ENCODE measurements at regions not wholly inside any gene's neighbourhood (a gene's known extent, or its start where the extent isn't known, plus 50 kb on each side); places are given as distances from the start of the nearest gene placed in this dataset.

DNA sequence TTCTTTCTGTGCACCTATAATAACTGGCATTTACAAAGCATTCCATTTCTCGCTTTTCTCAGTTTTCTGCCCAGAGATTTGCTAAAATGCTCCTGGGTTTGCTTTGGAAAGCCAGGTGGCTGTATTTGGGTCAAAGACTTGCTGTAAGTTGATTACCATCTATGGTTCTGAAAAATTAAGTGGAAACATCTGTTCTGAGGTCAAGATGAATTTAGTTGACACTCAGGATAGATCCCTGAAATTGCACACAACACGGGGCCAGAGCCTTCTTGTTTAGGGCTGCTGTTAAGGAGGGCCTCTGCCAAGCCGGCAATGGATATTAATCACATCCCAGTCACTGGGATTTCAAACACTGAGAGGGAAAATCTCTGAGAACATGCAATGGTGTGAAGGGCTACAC is 111.6 kb upstream of the GLI3 start:
- DNase-seq = no peak

DNA sequence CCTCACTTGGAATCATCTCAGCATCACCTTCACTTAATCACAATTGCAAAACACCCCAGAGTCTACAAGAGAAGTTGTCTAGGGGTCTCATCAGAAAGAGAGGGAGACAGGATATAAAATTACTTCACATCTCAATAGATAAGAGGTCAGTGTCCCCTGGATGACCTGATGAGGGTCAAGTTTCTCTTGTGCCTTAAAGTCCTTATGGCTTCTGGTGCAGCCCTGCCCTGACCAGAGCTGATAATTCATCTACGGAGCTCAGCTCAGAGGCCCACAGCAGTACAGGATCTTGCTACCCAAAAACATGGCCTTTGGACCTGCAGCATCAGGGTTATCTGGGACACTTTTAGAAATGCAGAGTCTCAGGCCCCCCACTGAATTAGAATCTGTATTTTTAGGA is 111.1 kb upstream of the GLI3 start:
- no peak for DNase-seq

DNA sequence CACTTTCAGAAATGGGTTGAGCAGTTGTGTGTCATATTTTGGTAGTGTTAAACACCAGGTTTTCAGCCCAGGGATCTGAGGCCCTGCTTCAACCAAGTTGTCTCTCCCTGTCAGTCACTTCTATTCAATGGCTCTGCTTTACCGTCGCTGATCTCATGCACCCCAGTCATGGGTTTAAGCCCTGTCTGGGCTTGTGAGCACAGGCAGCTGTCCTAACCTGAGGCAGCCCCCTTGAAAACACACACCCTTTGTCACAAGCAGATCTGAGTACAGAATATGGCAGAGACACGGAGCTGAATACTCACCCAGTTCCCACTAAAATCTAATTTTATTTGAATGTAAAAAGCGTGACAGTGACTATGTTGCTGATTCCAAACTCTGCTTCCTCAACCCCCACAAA is 110.6 kb upstream of the GLI3 start:
- DNase-seq = no peak

DNA sequence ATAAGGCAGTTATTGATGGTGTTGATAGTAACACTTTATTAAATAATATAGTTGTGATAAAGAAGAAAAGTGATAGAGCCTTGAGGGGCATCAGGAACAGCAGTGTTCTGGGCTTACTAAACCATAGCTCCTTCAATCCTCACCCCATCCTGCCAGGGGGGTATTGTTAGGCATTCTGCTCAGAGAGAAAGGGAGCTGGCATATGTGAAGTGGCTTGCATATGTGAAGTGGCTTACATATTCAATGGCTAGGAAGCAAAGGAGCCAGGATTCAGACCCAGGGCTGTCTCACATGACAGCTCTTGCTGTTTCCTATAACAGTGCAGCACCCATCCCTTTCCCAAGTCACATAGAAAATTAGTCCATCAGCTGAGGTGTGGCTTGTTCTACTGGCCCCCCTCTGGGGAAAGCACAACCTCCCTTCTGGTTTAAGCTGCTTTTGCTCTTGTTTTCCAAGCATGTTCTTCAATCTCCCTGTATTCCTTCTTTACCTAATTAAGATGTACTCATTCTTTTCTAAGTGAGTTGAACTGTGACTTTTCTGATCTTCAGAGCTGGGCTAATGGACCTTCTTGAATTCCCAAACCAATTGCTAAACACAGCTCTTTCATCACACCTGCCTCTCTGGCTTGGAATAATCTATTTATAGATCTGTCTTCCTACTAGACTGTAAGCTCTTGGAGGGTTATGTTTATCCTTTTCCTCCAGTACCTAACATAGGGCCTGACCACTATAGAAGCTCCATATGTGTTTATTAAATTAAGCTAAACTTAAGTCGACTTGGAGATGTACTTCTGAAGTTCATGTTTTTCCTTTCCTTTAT is 108.7 kb upstream of the GLI3 start:
- DNase-seq = no peak

DNA sequence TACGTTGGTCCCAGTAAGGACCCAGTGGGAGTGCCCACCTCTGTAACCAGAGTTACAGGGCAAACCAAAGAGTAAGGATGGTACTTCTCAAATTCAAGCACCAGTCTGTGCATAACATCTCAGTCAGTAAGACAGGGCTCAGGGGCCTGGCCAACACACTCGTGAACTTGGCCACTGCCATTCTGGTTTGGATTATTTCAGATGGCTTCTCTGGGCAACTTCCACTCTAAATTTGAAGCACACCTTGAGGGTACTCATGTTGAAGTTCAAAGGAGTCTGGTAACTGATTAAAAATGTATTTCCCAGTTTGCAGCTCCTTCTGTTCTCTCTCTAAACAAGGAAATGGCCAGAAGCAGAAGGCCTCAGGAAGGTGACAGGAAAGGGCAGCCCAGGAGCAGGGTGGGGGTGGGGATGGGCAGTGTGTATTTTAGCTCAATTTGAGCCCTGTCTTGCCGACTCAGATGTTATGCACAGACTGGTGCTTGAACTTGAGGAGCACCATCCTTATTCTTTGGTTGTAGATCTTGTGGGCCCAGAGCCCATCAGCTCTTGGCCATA is 107.3 kb upstream of the GLI3 start:
- no peak for DNase-seq

DNA sequence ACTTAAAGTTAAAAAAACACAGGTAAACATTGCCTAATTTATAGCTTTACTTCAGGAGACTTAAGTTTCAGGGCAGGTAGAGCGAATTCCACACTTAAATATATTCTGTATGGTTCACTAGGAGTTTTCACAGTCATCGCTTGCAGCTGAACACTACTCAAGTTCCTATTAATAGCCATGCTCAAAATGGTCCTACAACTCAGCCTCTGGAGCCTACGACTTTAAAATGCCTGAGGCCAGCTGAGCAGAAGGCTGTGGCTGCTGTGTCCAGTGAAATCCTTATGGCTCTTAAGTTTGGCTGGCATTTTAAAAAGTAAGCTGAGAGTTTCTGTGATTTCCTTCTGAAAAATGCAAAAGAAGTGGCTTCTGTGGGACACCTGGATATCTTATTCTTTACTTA is 105.4 kb upstream of the GLI3 start:
- no peak for DNase-seq

DNA sequence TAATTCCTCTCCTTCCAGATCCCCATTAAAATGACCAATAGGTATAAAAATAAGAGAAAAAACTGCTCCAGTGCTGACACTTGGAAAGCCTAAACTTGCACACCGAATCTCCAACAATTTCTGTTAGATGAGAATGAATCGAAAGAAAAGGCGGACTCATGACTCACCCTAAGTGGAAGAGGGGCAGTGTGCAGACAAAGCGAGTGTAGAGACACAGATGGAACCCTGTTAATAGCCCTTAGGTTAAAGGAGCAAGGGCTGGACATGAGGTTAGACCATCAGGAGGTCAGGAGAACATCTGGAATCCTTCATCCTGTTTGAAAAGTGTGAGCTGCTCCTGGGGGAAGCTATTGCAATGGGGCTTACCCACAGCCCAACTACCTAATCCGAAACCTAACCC is 103.4 kb upstream of the GLI3 start:
- no peak for DNase-seq

DNA sequence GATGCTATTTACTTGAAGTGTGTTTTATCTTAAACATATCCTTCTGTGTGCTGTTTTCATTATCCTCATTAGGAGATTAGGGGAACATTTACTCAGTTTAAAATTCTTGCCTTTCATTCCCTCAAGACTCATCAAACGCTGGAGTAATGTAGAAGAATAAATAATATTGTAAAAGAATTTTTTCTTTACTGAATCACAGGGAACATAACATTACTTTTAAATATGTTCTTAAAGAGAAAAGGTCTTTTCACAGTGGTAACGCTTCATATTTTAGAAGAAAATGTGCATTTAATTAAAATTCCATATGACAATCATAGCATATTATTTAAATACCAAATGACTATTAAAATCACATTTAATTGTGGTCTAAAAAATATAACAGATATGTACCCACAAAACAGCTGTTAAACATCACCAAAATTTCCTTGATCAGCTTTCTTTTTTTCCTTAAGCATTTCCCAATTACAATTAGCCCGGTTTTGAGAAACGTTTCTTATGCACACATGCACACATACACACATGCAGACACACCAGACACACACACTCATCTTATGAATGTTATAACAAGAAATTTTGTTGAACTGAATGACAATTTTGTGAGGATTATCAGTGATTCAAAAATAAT is 102.0 kb upstream of the GLI3 start:
- DNase-seq = no peak

DNA sequence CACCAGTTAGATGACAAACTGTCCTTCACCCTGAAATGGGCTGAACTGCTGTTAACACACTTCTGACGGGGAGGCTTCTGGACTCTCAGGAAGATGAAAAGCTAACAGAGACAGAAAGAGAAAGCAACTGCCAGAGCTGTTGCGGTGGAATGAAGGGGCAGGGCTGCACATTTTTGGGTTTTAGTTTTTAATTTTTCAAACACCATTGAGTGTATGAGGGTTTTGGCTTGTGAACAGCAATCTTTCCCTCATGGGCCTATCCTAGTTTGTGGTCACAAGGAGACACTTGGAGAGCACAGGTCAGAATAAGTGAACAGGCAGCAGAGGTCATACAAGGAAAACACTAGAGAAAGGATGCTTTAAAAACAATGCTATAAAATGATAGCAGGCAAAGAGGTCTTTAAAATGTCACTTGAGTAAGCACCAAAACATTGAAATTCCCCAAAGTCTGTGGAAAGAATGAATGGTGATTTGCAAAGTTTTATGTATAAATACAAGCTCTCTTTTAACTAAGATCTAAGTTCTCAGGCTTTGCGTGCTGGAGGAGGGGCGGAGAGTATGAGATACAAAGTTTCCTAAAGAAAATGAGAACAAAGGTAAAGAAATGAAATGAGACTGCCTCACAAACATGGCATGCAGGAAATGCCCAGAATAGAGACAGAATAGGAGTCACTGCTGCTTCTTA is 101.4 kb upstream of the GLI3 start:
- no peak for DNase-seq

DNA sequence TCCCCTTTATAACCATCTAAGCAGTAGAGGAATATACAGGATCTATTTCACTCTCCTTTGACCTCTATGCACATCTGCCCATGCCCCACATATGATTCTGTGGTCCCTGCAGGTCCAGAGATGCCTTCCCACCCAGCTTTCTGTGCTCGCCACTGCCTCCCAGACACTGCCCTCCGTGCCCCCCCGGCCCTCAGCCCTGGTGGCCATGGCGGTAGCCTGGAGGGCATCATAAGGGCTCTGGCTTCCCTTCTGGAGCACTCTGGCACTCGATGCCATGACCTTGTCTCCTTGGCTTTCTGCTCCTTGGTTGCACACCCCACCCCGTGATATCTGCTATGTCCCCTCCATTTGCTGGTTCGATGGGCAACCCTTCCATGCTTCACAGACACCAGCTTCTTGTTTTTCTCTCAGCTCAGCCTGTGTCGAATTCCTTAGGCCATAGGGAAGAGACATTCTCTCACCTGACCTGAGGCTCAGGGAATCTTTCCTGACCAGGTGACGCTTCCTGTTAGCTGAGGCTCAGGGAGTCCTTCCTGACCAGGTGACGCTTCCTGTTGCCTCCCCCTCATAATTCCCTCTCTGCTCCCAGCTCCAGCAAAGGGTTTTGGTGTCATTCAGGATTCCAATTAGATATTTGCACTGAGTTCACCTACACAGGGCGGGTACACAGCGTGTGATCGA is 100.4 kb upstream of the GLI3 start:
- DNase-seq = no peak

DNA sequence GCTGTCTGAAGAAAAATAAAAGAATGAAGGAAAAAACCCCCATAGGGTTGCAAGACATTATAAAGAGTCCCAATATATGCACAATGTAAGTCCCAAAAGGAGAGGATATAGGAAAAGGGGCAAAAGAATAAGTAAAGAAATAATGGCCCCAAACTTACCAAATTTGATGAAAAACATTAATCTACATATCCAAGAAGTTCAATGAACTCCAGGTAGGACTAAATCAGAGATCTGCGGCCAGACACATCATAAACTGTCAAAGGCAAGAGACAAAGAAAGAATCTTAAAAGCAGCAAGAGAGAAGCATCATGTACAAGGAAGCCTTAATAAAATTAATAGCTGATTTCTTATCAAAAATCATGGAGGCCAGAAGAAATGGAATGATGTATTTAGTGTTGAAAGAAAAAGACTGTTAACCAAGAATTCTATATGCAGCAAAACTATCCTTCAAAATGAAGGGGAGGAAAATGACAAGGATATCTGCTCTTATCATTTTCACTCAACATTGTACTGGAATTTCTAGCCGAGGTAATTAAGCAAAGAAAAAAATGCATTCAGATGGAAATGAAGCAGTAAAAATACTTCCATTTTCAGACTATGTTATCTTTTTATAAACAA is 95.7 kb upstream of the GLI3 start:
- no peak for DNase-seq

DNA sequence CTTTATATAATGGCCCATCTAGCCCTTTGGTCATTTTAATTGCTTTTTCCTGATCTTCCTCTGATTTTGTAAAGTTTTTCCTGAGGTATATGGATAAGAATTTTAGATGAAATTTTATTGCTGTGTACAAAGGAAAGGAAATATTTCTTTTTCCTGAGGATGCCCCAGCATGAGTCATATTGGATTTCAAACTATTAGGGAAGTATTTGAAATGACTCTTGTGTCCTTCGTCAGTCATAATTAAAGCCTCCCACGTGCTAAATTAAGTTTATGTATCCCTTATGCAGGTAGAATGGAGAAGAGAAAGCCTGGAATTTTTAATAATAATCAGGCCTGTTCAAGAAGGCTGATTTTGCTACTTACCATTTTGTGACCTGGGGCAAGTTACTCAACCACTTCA is 82.6 kb upstream of the GLI3 start:
- DNase-seq = no peak

DNA sequence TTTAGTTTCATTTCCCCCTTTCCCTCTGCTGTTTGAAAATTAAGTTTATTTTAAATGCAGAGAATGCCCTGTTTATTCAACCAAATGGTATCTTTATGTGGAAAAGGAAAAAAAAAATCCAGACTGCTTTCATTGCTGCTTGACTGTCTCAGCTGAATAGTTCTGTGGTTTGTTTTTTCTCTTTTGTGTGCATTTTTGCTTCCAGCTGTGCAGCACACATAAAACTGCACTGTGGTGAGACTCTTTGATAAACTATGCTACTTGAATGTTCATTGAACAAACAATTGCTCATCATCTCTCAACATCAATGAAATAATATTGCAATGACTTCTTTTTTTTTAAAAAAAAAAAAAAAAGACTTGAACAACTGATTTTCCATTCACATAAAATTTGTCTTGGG is 78.6 kb upstream of the GLI3 start:
- DNase-seq = no peak

DNA sequence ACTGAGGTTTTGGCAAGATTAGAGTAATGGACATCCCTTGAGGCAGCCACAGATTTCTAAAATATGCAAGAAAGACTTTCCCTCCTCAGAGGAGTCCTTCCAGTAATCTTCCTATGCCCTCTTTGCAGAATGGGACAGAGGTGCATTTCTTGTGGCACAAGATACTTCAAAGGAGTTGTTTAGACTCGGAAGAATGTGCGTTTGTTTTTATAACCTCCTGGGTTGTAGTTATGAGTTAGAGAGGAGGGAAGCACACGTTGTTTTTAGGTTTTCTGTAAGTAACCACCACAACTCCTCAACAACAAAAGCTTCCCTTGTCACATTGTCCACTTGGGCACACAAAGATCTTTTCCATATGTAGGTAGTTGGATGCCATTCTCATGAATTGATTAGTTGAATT is 78.1 kb upstream of the GLI3 start:
- DNase-seq = no peak

DNA sequence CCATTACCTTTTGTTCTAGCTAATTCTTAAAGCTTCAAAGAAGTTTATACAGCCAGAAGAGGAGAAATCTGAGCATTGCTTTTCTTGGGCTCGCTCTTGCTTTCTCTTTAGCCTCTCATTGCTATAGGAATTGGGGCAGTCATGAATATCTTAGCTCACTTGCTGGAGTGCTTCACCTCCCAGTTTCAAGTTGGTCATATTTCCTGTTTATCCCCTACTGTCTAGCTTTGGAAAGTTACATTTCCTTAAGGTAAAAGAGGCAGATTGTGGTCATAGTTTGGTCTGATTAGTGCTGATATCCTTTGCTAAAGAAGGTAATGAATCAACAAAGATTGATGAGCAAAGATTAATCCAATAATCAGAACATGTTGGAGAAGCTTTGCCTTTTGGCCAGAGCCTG is 77.7 kb upstream of the GLI3 start:
- no peak for DNase-seq

DNA sequence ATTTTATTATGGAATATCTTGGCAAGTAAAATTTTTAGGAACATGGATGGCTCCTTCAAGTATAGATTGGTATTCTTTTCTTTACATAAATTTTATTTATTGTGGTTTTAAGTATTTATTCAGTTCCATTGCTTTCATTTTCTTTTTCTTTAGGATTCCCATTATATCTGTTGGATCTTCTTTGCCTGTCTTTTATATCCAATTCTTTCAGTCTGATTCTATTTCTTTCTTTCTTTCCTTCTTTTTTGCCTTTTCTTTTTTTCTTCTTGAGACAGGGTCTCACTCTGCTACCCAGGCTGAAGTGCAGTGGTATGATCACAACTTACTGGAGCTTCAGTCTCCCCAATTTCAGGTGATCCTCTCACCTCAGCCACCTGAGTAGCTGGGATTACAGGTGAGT is 74.2 kb upstream of the GLI3 start:
- no peak for DNase-seq

DNA sequence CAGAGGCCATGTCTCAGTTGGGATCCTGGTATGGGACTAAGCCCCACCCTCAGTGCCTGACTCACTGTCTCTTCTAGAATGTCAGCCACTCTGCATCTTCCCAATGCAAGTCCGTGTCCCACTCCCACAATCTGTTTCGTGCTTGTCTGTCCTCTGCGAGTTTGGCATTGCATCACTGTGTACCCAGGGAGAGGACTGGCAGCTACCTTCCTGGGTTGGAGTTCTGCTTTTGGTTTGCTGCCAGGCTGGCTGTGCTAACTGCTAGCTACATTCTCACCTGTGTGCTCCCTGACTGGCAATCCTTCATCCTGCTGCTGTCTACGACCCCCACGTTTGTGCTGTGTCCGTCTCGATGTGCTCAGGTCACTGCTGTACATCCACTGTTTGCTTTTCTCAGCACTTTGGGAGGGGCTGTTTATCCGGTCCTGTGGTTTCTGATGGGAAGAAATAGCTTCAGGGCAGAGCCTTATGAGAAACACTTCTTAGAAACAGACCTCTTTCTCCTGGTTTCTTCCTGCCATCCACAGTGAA is 56.0 kb upstream of the GLI3 start:
- no peak for DNase-seq

DNA sequence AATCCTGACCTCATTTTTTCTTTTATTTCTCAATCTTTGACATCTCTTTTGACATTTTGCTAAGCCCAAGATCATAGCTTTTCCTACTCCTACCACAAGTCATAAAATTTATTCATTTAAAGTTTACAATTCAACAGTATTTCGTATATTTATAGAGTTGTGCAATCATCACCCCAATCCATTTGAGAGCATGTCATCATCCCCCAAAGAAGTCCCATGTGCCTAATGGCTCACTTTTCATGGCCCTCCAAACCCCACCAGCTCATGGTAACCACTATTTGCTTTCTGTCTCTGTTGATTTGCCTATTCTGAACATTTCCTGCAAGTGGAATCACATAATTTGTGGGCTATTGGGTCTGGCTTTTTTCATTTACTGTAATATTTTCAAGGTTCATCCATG is 52.5 kb upstream of the GLI3 start:
- DNase-seq = no peak
